MCF 10A (cell line): ENCODE measurements at regions not wholly inside any gene's neighbourhood (a gene's known extent, or its start where the extent isn't known, plus 50 kb on each side); places are given as distances from the start of the nearest gene placed in this dataset.

Experiments used
- BruUV-seq: library from RNA; stranded (reverse); fragments of 400-500 nt; replicated peaks from 2 replicates; lab custom pipeline; 2021; lab: Mats Ljungman, UMichigan
- CTCF ChIA-PET: fragments of 300-600 bp; sonication (Branson Sonifier 250); formaldehyde crosslinking; extraction: SDS; loops from one replicate; lab custom pipeline; 2021; ENCODE audit warnings: antibody characterized with exemption, inconsistent platforms; lab: Yijun Ruan, JAX
- POLR2A ChIA-PET: fragments of 300-600, 350-650 bp; sonication (Branson Sonifier 250); formaldehyde crosslinking; extraction: SDS; loops from one replicate; lab custom pipeline; 2020; ENCODE audit warnings: antibody characterized with exemption, inconsistent platforms; lab: Yijun Ruan, JAX
- DNase-seq: peaks from one replicate; pipeline ENCODE4 v3.0.0-alpha.2; 2018; ENCODE audit not compliant: unreplicated experiment
- H3K27ac Mint-ChIP-seq: one replicate; pipeline ENCODE4 v1.8.0; 2022; ENCODE audit warnings: mild to moderate bottlenecking, low read depth, mixed read lengths; ENCODE audit not compliant: unreplicated experiment
- H3K27me3 Mint-ChIP-seq: one replicate; pipeline ENCODE4 v1.8.0; 2022; ENCODE audit warnings: mixed read lengths; ENCODE audit not compliant: insufficient read depth, unreplicated experiment
- H3K36me3 Mint-ChIP-seq: one replicate; pipeline ENCODE4 v1.8.0; 2022; ENCODE audit warnings: mild to moderate bottlenecking, moderate library complexity, mixed read lengths; ENCODE audit not compliant: insufficient read depth, unreplicated experiment
- H3K4me1 Mint-ChIP-seq: one replicate; pipeline ENCODE4 v1.8.0; 2022; ENCODE audit warnings: mixed read lengths; ENCODE audit not compliant: insufficient read depth, unreplicated experiment
- H3K4me3 Mint-ChIP-seq: one replicate; pipeline ENCODE4 v1.8.0; 2022; ENCODE audit warnings: mild to moderate bottlenecking, moderate library complexity, mixed read lengths; ENCODE audit not compliant: unreplicated experiment
- H3K9me3 Mint-ChIP-seq: one replicate; pipeline ENCODE4 v1.8.0; 2022; ENCODE audit warnings: mixed read lengths; ENCODE audit not compliant: unreplicated experiment
- CTCF ChIP-seq: fragments of 200-600 bp; IDR thresholded peaks from one replicate; pipeline ENCODE4 v1.8.0; 2022; ENCODE audit warnings: antibody characterized with exemption, mild to moderate bottlenecking; ENCODE audit not compliant: unreplicated experiment
- intact Hi-C: fragments of 100-400 bp; cut with micrococcal nuclease; formaldehyde crosslinking; loops from 2 replicates; pipeline ENCODE4 v1.14.1; 2022

GRCh38 chr20:56308036-56308435, 50.7 kb upstream of the FAM210B start:
- CTCF ChIA-PET, result interaction anchor here (0.6 kb wide), 2 partner anchors 36 to 174 kb away, joined by 3 read pairs; no protein-coding TSS in a partner anchor
- intact Hi-C loops, result no loop called here
- Mint-ChIP-seq H3K4me1 (no peaks in the 10 kb centered on the region), H3K9me3 (no peaks in the 10 kb centered on the region), H3K27ac (no peak overlapping the region), H3K27me3 (peaks cover 76% of the 10 kb centered on the region), H3K4me3 (no peak overlapping the region), H3K36me3 (no peaks in the 10 kb centered on the region)
- no TSS peak for BruUV-seq
- DNase-seq, result no peak
- no peak for TF ChIP-seq CTCF
- POLR2A ChIA-PET, result interaction anchor here (0.6 kb wide), 1 partner anchor 25 kb away, joined by 3 read pairs; no protein-coding TSS in a partner anchor
